Endometrium (tissue), 2 donors: ENCODE measurements at regions not wholly inside any gene's neighbourhood (a gene's known extent, or its start where the extent isn't known, plus 50 kb on each side); places are given as distances from the start of the nearest gene placed in this dataset.

Experiments used
- FAIRE-seq: peaks from 2 replicates; lab custom pipeline; 2012; peaks lifted over from hg19 to GRCh38; lab: Jason Lieb, UNC
- donor health status: control.
- donor health status: control.

- FAIRE-seq: no peak
These were observed 150.9 kb downstream of the MAFB start for GRCh38 chr20:40538131-40538530.

GRCh38 chr20:40536808-40537207, 152.2 kb downstream of the MAFB start:
- no peak for FAIRE-seq

GRCh38 chr20:40535816-40536215, 153.2 kb downstream of the MAFB start:
- FAIRE-seq: no peak

- FAIRE-seq: no peak
These were observed 156.9 kb downstream of the MAFB start for GRCh38 chr20:40532103-40532502.

- no peak for FAIRE-seq
These were observed 163.7 kb downstream of the MAFB start for GRCh38 chr20:40525351-40525750.

GRCh38 chr20:40524071-40524470, 165.0 kb downstream of the MAFB start:
- no peak for FAIRE-seq

GRCh38 chr20:40522405-40522804, 166.6 kb downstream of the MAFB start:
- FAIRE-seq: no peak

- FAIRE-seq: no peak
These were observed 167.1 kb downstream of the MAFB start for GRCh38 chr20:40521962-40522361.

GRCh38 chr20:40519918-40520317, 169.1 kb downstream of the MAFB start:
- no peak for FAIRE-seq

- FAIRE-seq: no peak
These were observed 176.0 kb downstream of the MAFB start for GRCh38 chr20:40512994-40513393.

GRCh38 chr20:40512591-40512990, 176.4 kb downstream of the MAFB start:
- no peak for FAIRE-seq

GRCh38 chr20:40511478-40511877, 177.6 kb downstream of the MAFB start:
- FAIRE-seq: no peak

GRCh38 chr20:40510622-40511021, 178.4 kb downstream of the MAFB start:
- FAIRE-seq: no peak

GRCh38 chr20:40508821-40509220, 180.2 kb downstream of the MAFB start:
- no peak for FAIRE-seq

GRCh38 chr20:40506537-40506939, 182.5 kb downstream of the MAFB start:
- FAIRE-seq: no peak

GRCh38 chr20:40503119-40503518, 185.9 kb downstream of the MAFB start:
- FAIRE-seq: no peak

- FAIRE-seq: no peak
These were observed 186.5 kb downstream of the MAFB start for GRCh38 chr20:40502576-40502975.

GRCh38 chr20:40499391-40499790, 189.6 kb downstream of the MAFB start:
- no peak for FAIRE-seq

GRCh38 chr20:40497899-40498691, 190.9 kb downstream of the MAFB start:
- no peak for FAIRE-seq

GRCh38 chr20:40495956-40496355, 193.1 kb downstream of the MAFB start:
- FAIRE-seq: no peak

GRCh38 chr20:40494248-40494647, 194.8 kb downstream of the MAFB start:
- FAIRE-seq: no peak

- no peak for FAIRE-seq
These were observed 195.5 kb downstream of the MAFB start for GRCh38 chr20:40493549-40493948.

- no peak for FAIRE-seq
These were observed 196.0 kb downstream of the MAFB start for GRCh38 chr20:40493071-40493470.

- FAIRE-seq: no peak
These were observed 197.9 kb downstream of the MAFB start for GRCh38 chr20:40491009-40491590.
